ENCODE measurements at regions not wholly inside any gene's neighbourhood (a gene's known extent, or its start where the extent isn't known, plus 50 kb on each side); places are given as distances from the start of the nearest gene placed in this dataset.

DNA sequence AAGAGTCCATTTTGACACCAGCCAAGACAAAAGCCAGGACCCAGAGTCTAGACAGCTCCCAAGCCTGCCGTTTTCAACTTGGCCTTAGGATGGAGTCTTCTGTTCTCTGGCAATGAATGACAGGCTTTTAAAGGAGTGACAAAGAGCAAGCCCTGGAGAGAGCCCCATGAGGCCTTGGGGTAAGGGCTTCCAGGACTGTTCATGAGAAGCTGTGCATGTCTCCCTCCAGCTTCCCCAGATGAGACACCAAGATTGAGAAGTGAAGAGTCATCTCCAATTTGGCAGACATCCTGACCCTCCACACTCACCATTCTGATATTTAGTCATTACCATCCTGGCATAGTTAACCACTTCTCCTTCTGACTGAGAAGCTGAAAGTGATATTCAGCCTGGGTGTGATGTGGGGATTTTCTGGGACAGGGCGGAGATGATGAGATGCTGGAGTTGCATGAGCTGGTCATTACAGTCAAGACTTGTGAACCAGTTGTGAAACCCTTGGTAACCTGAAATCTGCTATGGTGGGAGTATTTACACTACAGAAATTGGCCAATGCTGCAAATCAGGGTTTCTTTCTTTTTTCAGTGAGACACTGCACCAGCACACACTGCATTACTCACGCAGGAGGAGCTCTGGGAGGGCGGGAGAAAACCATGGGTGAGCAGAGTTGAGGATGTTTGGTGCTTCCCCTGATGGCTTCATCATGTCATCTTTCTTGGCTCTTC lies 77.8 kb downstream of the VCPKMT start:
- peak; percentile 79 for DNase-seq (ENCODE audit: low spot score)

DNA sequence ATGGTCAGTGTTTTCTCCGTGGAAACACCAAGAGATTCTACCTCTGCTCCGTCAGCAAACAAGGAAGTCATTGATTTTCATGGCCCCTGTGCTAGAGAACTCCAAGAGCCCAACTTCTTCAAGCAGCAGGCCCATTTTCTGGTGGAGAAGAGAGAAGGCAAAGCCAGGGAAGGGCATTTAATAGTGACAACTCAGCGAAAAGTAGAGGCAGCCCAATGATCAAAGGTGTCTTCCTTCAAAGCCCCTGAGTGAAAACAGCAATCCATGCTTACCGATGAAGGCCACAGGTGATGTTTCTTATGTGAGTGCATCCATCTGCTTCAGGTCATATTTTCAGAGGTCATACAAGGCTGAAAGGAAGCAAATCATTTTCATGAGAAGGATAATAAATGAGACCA lies 77.3 kb downstream of the VCPKMT start:
- DNase-seq (ENCODE audit: low spot score) = no peak

DNA sequence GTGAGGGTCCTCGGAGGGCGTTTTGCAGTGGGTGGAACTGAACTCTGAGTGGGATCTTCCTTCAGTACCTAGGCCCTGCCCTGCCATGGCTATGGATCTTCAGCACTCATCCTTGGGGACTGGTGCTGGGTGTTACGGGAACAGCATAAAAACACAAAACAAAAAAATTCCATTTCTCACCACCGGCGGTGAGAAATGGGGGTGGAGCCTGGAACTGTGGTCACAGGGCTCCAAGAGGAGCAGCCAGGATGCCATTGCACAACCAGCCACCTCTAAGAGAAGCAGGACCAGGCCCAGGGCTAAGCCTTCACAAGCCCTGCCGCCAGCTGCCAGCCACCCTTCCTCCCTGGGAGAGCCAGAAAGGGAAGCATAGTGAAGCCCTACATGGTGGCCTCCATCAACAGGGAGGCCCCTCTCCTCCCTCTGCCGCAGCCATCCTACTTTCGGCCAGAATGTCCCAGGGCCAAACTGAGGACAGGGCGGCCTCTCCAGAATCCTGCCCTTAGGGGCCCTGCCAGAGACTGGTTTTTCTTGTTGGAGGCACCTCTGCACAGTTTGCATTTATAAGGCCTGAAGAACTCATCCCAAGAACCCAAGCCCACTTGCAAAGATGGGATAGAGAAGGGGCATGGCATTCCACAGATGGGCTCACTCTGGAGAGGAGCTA lies 76.5 kb downstream of the VCPKMT start:
- no peak for DNase-seq (ENCODE audit: low spot score)

DNA sequence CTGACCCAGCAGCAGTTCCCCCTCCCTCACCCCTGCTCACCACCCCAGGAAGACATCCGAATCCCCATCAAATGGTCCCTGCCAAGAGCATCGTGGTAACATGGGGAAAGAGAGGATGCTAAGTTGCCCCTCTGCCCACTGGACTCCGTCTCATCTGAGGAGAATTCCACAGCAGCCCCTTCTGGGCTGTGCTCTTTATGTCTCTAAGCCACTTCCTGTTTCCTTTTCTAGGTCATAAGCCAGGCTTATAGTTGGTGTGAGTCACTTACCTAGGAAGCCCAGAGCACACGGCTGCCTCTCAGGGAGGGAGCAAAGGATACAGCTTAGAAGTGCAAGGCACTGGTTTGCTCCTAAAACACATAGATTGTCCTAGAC lies 76.0 kb downstream of the VCPKMT start:
- DNase-seq (ENCODE audit: low spot score) = peak; percentile 48

DNA sequence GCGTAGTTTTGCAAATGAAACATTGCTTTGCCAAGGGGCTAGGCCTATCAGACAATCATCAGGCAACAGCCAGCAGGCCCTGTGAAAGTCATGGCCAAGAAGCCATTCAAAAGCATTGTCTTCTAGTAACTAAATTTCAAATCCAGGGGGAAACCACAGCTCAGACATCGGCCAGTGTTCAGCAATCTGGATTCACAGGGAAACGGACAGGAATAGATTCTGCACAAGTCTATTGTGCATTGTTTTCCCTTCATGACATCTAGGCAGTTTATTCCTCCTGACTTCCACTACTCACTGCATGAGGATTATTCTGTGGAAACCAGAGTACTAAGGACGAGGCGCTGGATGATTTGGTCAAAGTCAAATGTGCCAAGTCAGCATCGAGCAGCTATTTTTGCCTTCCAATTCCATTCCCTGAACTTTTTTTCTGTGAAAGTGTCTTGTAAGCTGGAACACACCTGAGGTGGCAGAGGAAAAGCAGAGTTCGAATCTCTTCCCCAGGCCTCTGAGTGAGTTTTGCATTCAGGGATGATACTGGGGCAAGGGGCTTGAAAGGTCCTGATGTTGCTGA lies 75.4 kb downstream of the VCPKMT start:
- DNase-seq (ENCODE audit: low spot score) = no peak

DNA sequence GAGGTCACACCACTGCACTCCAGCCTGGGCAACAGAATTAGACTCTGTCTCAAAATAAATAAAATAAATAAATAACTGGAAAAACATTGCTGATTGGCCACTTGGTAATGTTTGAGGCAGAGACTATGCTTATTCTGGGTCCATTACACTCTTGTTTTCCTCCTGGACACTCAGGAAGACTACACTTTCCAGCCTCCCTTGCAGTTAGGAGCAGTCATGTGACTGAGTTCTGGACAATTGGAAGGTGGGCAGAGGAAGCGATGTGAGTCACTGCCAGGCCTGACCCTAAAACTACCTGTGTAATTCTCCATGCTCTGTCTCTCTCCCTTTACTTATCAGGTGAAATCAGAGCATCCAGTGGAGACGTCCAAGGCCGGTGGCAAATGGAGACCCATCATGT lies 74.4 kb downstream of the VCPKMT start:
- DNase-seq (ENCODE audit: low spot score) = no peak

DNA sequence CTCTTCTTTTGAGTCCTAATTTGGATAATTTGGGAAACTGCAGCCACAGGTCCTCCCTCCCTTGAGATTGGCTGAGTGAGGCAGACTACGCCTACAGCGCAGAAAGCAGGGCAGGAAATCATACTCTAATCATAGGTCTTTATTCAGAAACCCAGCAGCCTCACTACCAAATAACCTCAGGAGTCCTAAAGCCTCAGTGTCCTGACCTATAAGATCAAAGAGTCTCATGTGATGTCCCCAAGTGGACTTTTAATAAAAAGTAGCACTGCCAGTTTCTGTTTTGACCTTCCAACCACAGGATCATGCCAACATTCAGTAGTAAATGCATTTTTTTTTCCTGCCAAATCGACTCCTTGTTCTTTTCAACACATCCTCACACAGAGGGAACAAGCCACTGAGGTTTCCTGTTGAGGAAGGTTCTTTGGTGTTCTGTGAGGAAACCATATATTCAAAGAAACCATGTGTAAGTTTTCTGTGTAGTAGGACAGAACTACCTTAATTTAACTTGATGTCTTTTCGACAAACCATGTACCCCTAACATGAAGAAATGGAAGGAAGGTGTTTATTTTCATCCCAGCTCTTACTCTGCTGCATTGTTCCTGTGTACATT lies 72.2 kb downstream of the VCPKMT start:
- DNase-seq (ENCODE audit: low spot score) = no peak

DNA sequence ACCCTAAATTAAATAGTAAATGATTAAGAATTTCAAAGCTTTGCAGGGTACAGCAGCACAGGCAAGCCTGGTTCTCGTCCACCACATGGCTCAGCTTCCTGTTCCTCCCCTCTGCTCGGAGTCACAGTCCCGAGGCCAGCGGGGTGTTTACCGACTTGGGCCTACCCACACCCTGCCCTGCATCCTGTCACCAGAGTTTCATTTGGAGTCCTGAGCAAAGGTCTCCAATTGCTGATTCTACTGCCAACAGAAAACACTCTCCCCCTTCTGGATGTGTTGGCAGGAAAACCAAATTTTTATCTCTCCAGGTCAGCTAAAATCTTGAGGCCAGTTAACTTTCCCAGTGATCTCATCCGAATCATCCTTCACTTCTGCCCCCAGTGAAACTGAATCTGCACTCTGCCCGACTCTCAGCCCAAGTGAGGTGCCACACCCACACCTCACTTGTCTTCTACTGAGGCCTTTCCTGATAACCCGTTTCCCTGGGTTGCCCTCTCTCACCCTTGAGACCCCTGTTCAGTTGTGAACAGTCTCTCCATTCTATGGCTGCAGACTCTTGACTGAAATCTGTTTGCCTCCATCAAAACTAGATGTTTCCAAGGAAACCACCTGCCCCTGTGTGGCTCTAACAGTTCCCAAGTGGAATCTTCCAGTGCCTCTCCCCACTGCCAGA lies 71.2 kb downstream of the VCPKMT start:
- peak; percentile 74 for DNase-seq (ENCODE audit: low spot score)

DNA sequence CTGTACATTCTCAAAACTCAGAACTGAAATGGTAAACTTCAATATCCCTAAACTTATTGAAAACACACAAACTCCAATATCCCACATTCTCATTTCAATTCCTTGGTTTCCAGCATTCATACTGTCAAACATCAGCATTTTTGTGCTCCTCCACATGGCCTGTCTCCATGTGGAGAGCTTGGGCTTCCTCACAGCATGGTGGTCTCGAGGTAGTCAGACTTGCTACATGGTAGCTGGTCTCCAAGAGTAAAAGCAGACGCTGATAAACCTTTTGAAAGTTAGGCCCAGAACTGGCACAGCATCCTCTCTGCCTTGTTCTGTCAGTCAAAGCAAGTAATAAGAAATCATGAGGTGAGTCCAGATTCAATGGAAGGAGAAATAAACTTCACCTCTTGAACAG lies 70.5 kb downstream of the VCPKMT start:
- no peak for DNase-seq (ENCODE audit: low spot score)

DNA sequence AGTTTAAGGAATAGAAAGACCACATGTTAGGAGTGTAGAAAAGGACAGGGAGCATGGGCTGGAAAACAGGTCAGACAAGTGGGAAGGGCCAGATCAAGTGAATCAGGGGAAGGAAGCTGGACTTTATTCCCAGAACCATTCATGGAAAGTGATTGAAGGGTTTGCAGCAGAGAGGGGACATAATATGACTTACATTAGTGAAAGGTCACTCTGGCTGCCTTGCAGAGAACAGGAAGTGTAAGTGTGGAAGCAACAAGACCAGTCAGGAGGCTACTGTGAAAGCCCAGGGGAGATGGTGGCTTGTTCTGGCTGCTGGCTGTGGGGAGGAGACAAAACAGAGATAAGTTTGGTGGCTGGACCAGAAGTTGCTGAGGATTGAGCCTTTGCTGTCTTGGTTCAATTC lies 69.1 kb downstream of the VCPKMT start:
- no peak for DNase-seq (ENCODE audit: low spot score)

DNA sequence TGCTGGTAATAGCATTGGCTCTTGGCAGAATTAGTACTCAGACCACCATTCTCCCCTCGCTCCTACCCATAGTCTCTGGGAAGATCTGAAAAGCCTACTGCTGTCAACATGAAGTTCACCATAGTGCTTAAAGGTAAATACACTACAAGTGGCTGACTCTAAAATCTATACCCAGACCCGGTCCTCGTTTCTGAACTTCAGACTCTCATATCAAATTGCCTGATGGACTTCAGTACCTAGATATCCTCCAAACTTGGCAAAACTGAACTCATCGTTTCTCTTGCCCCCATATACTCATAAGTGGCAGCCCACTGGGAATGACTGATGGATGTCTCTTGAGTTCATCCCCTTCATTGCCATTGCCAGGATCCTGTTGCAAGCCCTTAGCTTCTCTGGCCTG lies 67.3 kb downstream of the VCPKMT start:
- no peak for DNase-seq (ENCODE audit: low spot score)

DNA sequence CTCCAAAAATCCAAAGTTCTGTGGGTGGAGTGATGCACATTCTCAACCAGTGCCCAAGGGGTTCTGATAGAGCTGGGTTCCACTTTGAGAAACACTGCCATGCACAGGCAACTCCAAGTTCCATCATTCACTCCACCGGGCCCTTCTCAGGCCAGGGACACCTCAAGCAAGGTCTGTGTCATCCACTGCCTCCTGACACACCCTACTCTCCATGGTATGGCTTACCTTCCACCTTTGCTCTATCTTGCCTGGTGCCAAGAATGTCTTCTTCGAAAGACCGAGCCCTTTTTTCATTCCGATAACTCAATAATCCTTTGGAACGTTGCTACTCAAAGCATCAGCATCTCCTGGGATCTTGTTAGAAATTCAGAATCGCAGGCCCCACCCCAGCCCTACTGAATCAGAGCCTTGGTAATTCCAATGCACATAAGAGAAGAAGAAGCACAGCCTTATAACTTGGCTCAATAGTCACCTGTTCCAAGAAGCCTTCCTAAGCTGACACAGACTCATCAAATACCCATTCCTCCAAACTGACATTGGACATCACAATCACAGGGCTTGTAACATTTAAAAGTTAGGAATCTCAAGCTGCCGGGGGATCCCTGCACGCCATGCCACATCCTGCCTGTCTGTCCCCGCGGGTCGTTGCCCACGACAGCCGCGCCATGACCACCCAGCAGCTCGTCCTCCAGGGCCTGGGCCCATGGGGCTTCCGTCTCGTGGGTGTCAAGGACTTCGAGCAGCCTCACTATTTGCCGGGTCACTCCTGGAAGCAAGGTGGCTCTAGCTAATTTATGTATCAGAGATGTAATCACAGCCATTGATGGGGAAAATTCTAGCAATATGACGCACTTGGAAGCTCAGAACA lies 66.4 kb downstream of the VCPKMT start:
- DNase-seq (ENCODE audit: low spot score) = no peak

DNA sequence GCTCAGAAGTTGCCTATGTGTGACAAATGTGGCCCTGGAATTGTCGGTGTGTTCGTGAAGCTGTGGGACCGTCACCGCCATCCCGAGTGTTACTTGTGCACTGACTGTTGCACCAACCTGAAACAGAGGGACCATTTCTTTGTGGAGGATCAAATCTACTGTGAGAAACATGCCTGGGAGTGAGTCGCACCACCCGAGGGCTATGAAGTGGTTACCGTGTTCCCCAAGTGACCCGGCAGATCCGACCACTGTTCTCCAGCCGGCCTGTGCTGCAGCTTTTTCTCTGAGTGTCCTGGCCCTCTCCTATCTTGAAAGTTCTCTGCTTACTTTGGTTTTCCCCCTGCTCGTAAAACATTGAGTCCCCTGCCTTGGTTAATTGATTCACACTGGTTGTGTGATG lies 65.3 kb downstream of the VCPKMT start:
- DNase-seq (ENCODE audit: low spot score) = no peak

DNA sequence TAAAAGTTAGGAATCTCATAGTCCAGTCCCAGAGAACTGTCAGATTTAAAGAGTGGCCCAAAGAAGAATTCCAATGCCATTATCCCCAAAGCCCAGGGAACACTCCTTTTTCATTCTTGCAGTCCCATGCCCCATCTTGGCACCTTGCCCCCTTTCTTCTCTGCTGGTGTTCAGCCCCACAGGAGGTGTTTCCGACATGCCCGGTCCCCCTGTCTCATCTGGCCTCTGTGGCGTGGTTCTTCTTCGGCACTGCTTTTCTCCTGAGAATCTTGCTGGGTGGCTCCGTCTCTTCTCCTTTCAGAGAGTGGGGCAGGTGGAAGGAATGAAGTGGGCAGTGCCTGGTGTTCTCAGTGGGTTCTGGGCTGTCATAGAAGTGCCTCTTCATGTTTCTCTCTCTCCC lies 64.7 kb downstream of the VCPKMT start:
- DNase-seq (ENCODE audit: low spot score) = no peak

DNA sequence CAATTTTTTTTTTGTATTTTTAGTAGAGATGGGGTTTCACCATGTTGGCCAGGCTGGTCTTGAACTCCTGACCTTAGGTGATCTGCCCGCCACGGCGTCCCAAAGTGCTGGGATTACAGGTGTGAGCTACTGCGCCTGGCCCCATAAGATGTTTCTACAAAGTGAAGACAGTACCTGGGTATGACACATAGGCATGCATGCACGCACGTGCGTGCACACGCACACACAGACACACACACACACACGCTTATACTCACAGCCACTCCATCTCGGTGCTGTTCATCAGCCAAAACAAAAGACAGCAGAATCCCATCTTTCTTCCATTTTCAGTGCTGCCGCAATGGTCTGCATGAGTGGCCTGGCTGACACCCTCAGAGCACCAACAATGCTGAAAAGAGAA lies 63.9 kb downstream of the VCPKMT start:
- DNase-seq (ENCODE audit: low spot score) = no peak

DNA sequence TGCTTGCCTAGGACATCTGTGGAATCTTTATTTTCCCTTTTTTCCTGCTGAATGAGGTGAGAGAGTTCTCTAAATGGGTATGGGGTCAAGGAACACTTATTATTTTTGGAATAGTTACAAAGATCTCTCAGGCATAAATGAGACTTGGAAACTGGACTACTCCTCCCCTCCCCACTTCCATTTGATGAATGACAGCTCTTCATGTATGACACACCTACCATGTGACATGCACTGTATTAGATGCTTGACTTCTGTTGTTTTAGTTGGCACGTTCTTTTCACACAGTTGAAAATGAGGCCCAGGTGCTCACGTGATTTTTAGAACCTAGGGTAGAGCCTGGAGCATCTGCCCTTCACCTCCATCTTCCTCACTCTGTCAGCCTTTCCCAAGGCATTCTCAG lies 62.4 kb downstream of the VCPKMT start:
- DNase-seq (ENCODE audit: low spot score) = no peak

DNA sequence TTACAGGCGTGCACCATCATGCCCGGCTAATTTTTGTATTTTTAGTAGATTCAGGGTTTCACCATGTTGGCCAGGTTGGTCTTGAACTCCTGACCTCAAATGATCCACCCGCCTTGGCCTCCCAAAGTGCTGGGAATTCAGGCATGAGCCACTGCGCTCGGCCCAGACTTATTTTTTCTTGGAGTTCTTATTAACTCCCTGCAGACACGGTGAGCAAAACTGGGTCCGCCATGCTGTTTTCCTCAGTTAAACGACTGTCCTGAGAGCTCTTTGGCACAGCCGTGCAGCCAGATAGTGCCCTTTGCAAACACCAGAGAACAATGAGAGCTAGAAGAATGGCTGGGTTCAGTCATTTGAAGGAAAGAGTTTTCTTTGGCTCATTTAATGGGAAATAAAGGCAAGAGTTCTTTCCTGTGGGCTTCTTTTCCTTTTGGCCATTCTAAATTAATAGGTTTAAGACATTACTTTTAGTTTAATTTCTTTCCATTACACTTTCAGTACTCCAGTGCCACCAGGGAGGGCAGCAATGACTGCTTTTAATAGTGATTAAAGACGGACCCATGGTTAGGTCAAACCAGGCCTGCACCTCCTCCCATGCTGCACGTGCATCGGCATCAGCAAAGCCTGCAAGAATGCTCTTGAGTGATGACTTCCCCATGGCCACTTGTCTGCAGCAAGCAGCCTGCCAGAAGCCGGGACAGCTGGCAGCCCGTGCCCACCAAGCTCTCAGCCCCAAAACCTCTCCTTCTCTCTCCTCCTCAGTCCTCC lies 60.7 kb downstream of the VCPKMT start:
- DNase-seq (ENCODE audit: low spot score) = no peak

DNA sequence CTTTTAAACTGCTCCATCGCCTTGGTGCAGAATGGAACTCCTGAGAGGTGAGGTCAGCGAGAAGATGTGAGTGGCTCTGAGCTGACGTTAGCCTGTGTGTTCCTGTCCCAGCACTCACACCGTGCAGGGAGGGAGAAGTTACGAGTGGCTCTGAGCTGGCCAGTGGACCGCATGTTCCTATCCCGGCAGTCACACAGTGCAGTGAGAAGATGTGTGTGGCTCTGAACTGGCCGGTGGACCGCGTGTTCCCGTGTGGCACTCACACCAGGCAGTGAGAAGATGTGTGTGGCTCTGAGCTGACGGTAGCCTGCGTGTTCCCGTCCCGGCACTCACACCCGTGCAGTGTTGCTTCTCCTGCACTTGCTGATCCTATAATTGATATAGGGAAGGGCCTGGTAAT lies 59.9 kb downstream of the VCPKMT start:
- no peak for DNase-seq (ENCODE audit: low spot score)

DNA sequence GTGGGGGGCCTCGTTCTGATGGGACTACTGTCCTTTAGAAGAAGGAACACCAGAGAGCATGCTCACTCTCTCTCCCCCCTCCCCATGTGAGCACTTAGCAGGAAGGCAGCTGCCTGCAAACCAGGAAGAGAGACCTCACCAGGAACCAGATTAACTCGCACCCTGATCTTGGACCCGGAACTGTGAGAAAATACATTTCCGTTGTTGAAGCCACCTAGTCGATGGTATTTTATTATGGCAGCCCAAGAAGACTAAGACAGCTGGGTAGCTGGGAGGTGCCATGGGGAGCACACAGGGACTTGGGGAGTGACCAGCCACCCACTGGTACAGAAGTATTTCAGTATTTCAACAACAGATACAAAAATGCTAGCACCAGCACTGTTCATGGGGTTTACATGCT lies 59.0 kb downstream of the VCPKMT start:
- no peak for DNase-seq (ENCODE audit: low spot score)

DNA sequence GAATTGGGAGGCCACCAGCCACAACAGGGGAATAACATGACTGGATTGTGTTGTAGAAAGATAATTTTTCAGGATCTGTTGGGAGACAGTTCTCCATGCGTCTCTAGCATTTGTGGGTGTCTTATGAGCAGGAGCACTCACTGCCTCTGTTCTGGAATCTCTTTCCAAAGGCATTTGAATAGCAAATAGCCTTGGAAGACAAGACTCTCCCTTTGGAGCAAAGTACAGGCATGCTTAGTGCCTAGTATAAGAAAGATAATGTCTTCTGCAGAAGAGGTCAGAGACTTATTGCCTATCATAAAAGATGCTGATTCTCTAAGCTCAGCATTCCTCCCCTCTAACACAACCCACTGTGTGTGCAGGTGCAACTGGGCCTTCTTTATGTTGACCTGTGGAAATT lies 58.3 kb downstream of the VCPKMT start:
- no peak for DNase-seq (ENCODE audit: low spot score)

Measured in AG08396 (cell line).